GM12874 (cell line): ENCODE measurements at regions not wholly inside any gene's neighbourhood (a gene's known extent, or its start where the extent isn't known, plus 50 kb on each side); places are given as distances from the start of the nearest gene placed in this dataset.

Experiments used
- TF ChIP-seq, protein P1 (sequence below): IDR thresholded peaks from 2 replicates; pipeline ENCODE4 v1.5.1; 2011; ENCODE audit warnings: low read depth, mild to moderate bottlenecking, control low read depth, low read length, moderate library complexity; ENCODE audit not compliant: insufficient read depth

- TF ChIP-seq, protein P1, sequence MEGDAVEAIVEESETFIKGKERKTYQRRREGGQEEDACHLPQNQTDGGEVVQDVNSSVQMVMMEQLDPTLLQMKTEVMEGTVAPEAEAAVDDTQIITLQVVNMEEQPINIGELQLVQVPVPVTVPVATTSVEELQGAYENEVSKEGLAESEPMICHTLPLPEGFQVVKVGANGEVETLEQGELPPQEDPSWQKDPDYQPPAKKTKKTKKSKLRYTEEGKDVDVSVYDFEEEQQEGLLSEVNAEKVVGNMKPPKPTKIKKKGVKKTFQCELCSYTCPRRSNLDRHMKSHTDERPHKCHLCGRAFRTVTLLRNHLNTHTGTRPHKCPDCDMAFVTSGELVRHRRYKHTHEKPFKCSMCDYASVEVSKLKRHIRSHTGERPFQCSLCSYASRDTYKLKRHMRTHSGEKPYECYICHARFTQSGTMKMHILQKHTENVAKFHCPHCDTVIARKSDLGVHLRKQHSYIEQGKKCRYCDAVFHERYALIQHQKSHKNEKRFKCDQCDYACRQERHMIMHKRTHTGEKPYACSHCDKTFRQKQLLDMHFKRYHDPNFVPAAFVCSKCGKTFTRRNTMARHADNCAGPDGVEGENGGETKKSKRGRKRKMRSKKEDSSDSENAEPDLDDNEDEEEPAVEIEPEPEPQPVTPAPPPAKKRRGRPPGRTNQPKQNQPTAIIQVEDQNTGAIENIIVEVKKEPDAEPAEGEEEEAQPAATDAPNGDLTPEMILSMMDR: no peak
Measured at GRCh38 chr2:40646642-40647041, 194.8 kb upstream of the SLC8A1 start.

DNA sequence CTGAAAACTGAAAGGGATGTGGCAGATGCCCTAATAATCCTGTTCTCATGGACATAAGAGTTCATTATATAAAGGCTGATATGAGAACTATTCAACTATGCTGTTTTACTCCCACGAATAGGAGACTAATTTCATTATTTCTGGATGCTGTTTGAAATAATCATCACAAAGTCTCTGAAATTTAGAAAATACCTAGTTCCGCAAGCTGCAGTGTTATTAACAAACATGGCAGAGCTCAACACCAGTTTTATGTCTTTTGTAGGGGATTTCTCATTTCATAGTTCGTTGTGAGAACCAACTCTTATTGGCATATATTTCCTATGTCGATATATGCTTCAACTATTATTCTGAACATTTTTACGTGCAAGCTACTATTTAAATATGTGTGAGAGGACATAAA lies 200.3 kb upstream of the SLC8A1 start:
- TF ChIP-seq, protein P1: no peak

DNA sequence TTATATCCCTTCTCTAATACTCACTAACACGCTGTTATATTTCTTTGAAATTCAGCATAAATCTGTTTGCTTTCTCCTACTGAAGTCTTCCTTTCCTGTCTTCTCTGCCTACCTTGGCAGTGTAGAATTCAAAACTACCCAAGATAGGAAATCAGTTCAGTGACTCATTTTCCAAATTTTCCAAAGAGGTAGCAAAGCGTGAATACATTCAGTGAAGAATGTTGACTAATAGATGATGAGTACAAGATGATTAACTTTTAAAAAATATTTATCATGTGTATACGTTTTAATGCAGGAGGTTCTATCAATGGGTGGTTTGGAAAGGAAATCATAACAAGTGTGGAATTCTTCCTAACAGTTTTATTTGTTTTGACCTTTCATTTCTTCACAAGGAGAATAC lies 201.9 kb upstream of the SLC8A1 start:
- TF ChIP-seq, protein P1: no peak

DNA sequence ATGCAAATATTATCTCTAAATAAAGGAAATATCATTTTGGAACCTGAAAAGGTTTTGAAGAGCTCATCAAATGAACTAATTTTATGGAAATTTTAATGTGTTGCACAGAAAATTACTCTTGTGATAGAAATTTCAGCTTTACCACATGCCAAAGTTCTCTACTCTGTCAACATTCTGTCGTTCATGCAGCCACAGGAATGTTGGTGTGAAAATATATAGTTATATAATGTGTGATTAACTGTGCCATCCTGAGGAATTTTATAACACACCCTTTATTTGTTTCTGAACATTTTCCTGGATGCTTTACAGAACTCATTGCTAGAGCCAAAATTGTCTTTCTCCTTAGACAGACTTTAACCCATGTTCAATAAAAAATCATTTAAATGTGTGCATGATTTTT lies 202.5 kb upstream of the SLC8A1 start:
- TF ChIP-seq, protein P1: no peak

DNA sequence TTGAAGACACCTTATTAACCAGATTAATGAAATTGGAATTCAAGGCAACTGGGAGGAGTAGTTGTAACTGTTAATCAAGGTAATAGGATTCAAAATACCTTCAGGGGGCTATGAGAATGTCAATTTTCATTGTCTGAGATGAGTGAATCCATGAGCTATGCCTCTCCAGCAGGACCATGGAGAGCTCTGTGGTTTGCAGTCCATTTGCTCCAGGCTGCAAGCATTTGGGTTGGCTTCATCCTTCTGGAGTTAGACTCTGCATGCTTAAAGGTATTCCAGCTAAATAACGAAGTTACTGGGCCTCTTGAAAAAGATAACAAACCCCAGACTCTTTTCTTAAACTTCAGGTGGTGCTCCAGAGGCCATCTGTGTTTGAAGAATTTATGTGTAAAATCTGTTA lies 207.1 kb upstream of the SLC8A1 start:
- TF ChIP-seq, protein P1: no peak

GRCh38 chr2:40665493-40666232 lies 213.8 kb upstream of the SLC8A1 start:
- TF ChIP-seq, protein P1: no peak

- TF ChIP-seq, protein P1: no peak
Measured at GRCh38 chr2:40666398-40666797, 214.5 kb upstream of the SLC8A1 start.

- TF ChIP-seq, protein P1: no peak
Measured at GRCh38 chr2:40668425-40668824, 216.5 kb upstream of the SLC8A1 start.
